H9 (cell line): ENCODE measurements at regions not wholly inside any gene's neighbourhood (a gene's known extent, or its start where the extent isn't known, plus 50 kb on each side); places are given as distances from the start of the nearest gene placed in this dataset.

Source experiments
- DNase-seq: peaks from one replicate; pipeline ENCODE4 v3.0.0-alpha.2; 2017
- H2AFZ ChIP-seq: one replicate; pipeline ENCODE4 v1.6.1; 2013; ENCODE audit warnings: mild to moderate bottlenecking, low read length, control low read depth, moderate library complexity
- H2AK5ac ChIP-seq: 2 replicates; pipeline ENCODE4 v1.6.1; 2013; ENCODE audit warnings: low read length, control low read depth, mixed read lengths; ENCODE audit not compliant: insufficient read length
- H2BK120ac ChIP-seq: one replicate; pipeline ENCODE4 v1.6.1; 2013; ENCODE audit warnings: low read depth, mild to moderate bottlenecking, low read length, control low read depth, inconsistent platforms; ENCODE audit not compliant: poor library complexity, severe bottlenecking
- H2BK12ac ChIP-seq: 2 replicates; pipeline ENCODE4 v1.6.1; 2013; ENCODE audit warnings: low read length, control low read depth, mixed read lengths, low read depth; ENCODE audit not compliant: insufficient read length
- H2BK15ac ChIP-seq: 2 replicates; pipeline ENCODE4 v1.6.1; 2013; ENCODE audit warnings: low read depth, low read length, control low read depth
- H2BK20ac ChIP-seq: one replicate; pipeline ENCODE4 v1.6.1; 2013; ENCODE audit warnings: low read depth, mild to moderate bottlenecking, low read length, control low read depth, inconsistent platforms; ENCODE audit not compliant: poor library complexity, severe bottlenecking
- H2BK5ac ChIP-seq: 2 replicates; pipeline ENCODE4 v1.6.1; 2013; ENCODE audit warnings: low read length, control low read depth, mixed read lengths; ENCODE audit not compliant: insufficient read length
- H3K14ac ChIP-seq: 2 replicates; pipeline ENCODE4 v1.6.1; 2013; ENCODE audit warnings: low read length, control low read depth; ENCODE audit not compliant: insufficient read depth
- H3K18ac ChIP-seq: 2 replicates; pipeline ENCODE4 v1.6.1; 2013; ENCODE audit warnings: low read depth, mild to moderate bottlenecking, mixed read lengths, low read length, control low read depth; ENCODE audit not compliant: insufficient read length
- H3K23ac ChIP-seq: 2 replicates; pipeline ENCODE4 v1.6.1; 2013; ENCODE audit warnings: low read length, control low read depth, mixed read lengths, low read depth; ENCODE audit not compliant: insufficient read length
- H3K23me2 ChIP-seq: 2 replicates; pipeline ENCODE4 v1.6.1; 2013; ENCODE audit warnings: low read depth, mild to moderate bottlenecking, mixed read lengths, low read length, control low read depth; ENCODE audit not compliant: insufficient read length, poor library complexity, severe bottlenecking
- H3K27ac ChIP-seq: 2 replicates; pipeline ENCODE4 v1.5.1; 2013; ENCODE audit warnings: low read length, control low read depth, mixed read lengths, low read depth; ENCODE audit not compliant: insufficient read length
- H3K27me3 ChIP-seq: 2 replicates; pipeline ENCODE4 v1.6.1; 2013; ENCODE audit warnings: low read length, control low read depth, inconsistent platforms; ENCODE audit not compliant: insufficient read depth
- H3K4ac ChIP-seq: 2 replicates; pipeline ENCODE4 v1.6.1; 2013; ENCODE audit warnings: low read depth, mild to moderate bottlenecking, control low read depth, inconsistent platforms, low read length, moderate library complexity
- H3K4me1 ChIP-seq: 2 replicates; pipeline ENCODE4 v1.6.1; 2013; ENCODE audit warnings: low read length, control low read depth, inconsistent platforms; ENCODE audit not compliant: insufficient read depth
- H3K4me2 ChIP-seq: 2 replicates; pipeline ENCODE4 v1.6.1; 2013; ENCODE audit warnings: low read length, control low read depth, mixed read lengths; ENCODE audit not compliant: insufficient read length, insufficient read depth
- H3K56ac ChIP-seq: 2 replicates; pipeline ENCODE4 v1.6.1; 2013; ENCODE audit warnings: low read depth, mild to moderate bottlenecking, mixed read lengths, low read length, control low read depth; ENCODE audit not compliant: insufficient read length
- H3K79me1 ChIP-seq: 2 replicates; pipeline ENCODE4 v1.6.1; 2013; ENCODE audit warnings: low read depth, mild to moderate bottlenecking, moderate library complexity, low read length, control low read depth, inconsistent platforms; ENCODE audit not compliant: insufficient read depth, poor library complexity, severe bottlenecking
- H3K79me2 ChIP-seq: 2 replicates; pipeline ENCODE4 v1.6.1; 2013; ENCODE audit warnings: low read length, control low read depth, inconsistent platforms; ENCODE audit not compliant: insufficient read depth
- H3K9ac ChIP-seq: 2 replicates; pipeline ENCODE4 v1.6.1; 2013; ENCODE audit warnings: low read length, control low read depth, mixed read lengths; ENCODE audit not compliant: insufficient read length; ENCODE audit errors: extremely low read depth
- H3K9me3 ChIP-seq: one replicate; pipeline ENCODE4 v1.6.1; 2013; ENCODE audit warnings: low read depth, low read length, inconsistent platforms; ENCODE audit not compliant: control insufficient read depth
- H3T11ph ChIP-seq: one replicate; pipeline ENCODE4 v1.6.1; 2013; ENCODE audit warnings: mild to moderate bottlenecking, low read length, control low read depth, inconsistent platforms
- H4K20me1 ChIP-seq: one replicate; pipeline ENCODE4 v1.6.1; 2013; ENCODE audit not compliant: control insufficient read depth, insufficient read length, insufficient read depth
- H4K5ac ChIP-seq: 2 replicates; pipeline ENCODE4 v1.6.1; 2013; ENCODE audit warnings: low read depth, mild to moderate bottlenecking, mixed read lengths, low read length, control low read depth; ENCODE audit not compliant: insufficient read length
- H4K8ac ChIP-seq: replicated peaks from 2 replicates; pipeline ENCODE4 v1.6.1; 2013; ENCODE audit warnings: low read length, control low read depth, mixed read lengths, low read depth; ENCODE audit not compliant: insufficient read length
- H4K91ac ChIP-seq: 2 replicates; pipeline ENCODE4 v1.6.1; 2013; ENCODE audit warnings: low read depth, mild to moderate bottlenecking, moderate library complexity, mixed read lengths, low read length, control low read depth; ENCODE audit not compliant: insufficient read length
- H3K27ac Mint-ChIP-seq, 3 experiments: 2 replicates in 2 of 3; 3 replicates in 1 of 3; pipeline ENCODE4 v1.8.0; 2020 to 2021; ENCODE audit warnings: mixed read lengths in 3 of 3, mild to moderate bottlenecking in 1 of 3, moderate library complexity in 1 of 3
- H3K27me3 Mint-ChIP-seq: 2 replicates; pipeline ENCODE4 v1.8.0; 2021; ENCODE audit warnings: low read depth, mild to moderate bottlenecking, moderate library complexity, mixed read lengths
- H3K36me3 Mint-ChIP-seq, 3 experiments: 2 replicates in 2 of 3; 3 replicates in 1 of 3; pipeline ENCODE4 v1.8.0; 2020 to 2021; ENCODE audit warnings: low read depth in 3 of 3, mixed read lengths in 3 of 3; ENCODE audit not compliant: insufficient read depth in 1 of 3
- H3K4me1 Mint-ChIP-seq, 2 experiments: 2 replicates each; pipeline ENCODE4 v1.8.0; 2020; ENCODE audit warnings: mixed read lengths in 2 of 2
- H3K4me3 Mint-ChIP-seq, 2 experiments: 2 replicates in 1 of 2; 3 replicates in 1 of 2; pipeline ENCODE4 v1.8.0; 2020 to 2021; ENCODE audit warnings: mild to moderate bottlenecking in 2 of 2, mixed read lengths in 2 of 2, moderate library complexity in 1 of 2
- H3K9me3 Mint-ChIP-seq, 2 experiments: 2 replicates in 1 of 2; 3 replicates in 1 of 2; pipeline ENCODE4 v1.8.0; 2020; ENCODE audit warnings: mild to moderate bottlenecking in 2 of 2, mixed read lengths in 2 of 2, moderate library complexity in 1 of 2
- CTCF ChIP-seq: fragments of 200-600 bp; sonication (generic); conservative IDR thresholded peaks from 3 replicates; pipeline ENCODE4 v1.8.0; 2021; ENCODE audit warnings: antibody characterized with exemption, mild to moderate bottlenecking
- WGBS: extraction: QIAGEN DNeasy Blood & Tissue Kit; methylation state at CpG from one replicate; pipeline ENCODE4 v1.1.7; 2013; ENCODE audit warnings: missing lambda C conversion rate, low lambda C conversion rate, mixed read lengths; ENCODE audit not compliant: insufficient read length; ENCODE audit errors: extremely low coverage; 5-methylcytosine and 5-hydroxymethylcytosine counted together

- H3K9ac ChIP-seq = no peak overlapping the region
- no peak overlapping the region for H3K23ac ChIP-seq
- H4K8ac ChIP-seq = no peak overlapping the region
- no peak overlapping the region for H2BK12ac ChIP-seq
- no peak overlapping the region for H3K4ac ChIP-seq
- no peaks in the 10 kb centered on the region; the same call in 1 of the 2 replicates for H3K27me3 ChIP-seq
- Mint-ChIP-seq H3K4me1 (no peaks in the 10 kb centered on the region), H3K4me3 (no peak overlapping the region), H3K27me3 (peaks cover 4% of the 10 kb centered on the region; the same call in 1 of the 2 replicates), H3K27ac (no peak overlapping the region), H3K36me3 (peaks cover 2 to 28% (median 9%) of the 10 kb centered on the region in 3 experiments; a peak in 6 of 7 replicates), H3K9me3 (peaks cover 36 to 43% of the 10 kb centered on the region in 2 experiments)
- no peak overlapping the region for H4K91ac ChIP-seq
- no peak overlapping the region for H3K56ac ChIP-seq
- no peaks in the 10 kb centered on the region for H3K79me2 ChIP-seq
- H3K4me1 ChIP-seq = no peaks in the 10 kb centered on the region
- no peak overlapping the region for H3K4me2 ChIP-seq
- no peak overlapping the region for H3K18ac ChIP-seq
- H3K14ac ChIP-seq = no peak overlapping the region
- H3K27ac ChIP-seq = no peak overlapping the region
- TF ChIP-seq CTCF = no peak
- no peak overlapping the region for H2AFZ ChIP-seq
- H2BK20ac ChIP-seq = no peak overlapping the region
- no peak overlapping the region for H2BK15ac ChIP-seq
- H2AK5ac ChIP-seq = no peak overlapping the region
- peaks cover 77% of the 10 kb centered on the region for H3K9me3 ChIP-seq
- H3T11ph ChIP-seq = no peak overlapping the region
- no peak overlapping the region for H2BK5ac ChIP-seq
- no peak overlapping the region for H4K5ac ChIP-seq
- H3K79me1 ChIP-seq = no peaks in the 10 kb centered on the region
- no peak overlapping the region for H2BK120ac ChIP-seq
- WGBS = no CpG with 5 or more reads among the region's 1 CpG
- DNase-seq = no peak
- H3K23me2 ChIP-seq = no peaks in the 10 kb centered on the region
- no peaks in the 10 kb centered on the region for H4K20me1 ChIP-seq
Observed at GRCh38 chr22:47320560-47320959, 558.1 kb downstream of the TBC1D22A start.
